IMR-90 (cell line): ENCODE measurements at regions not wholly inside any gene's neighbourhood (a gene's known extent, or its start where the extent isn't known, plus 50 kb on each side); places are given as distances from the start of the nearest gene placed in this dataset.

Source experiments
- ATAC-seq: fragments of 200-7000 bp; cut with Tn5 transposase; 2 replicates; pipeline ENCODE4 v1.9.1; 2020; ENCODE audit warnings: low read depth, mild to moderate bottlenecking, moderate library complexity
- BruUV-seq: library from RNA; stranded (reverse); fragments of 400-500 nt; replicated peaks from 2 replicates; lab custom pipeline; 2021; lab: Mats Ljungman, UMichigan
- CTCF ChIA-PET: fragments of 300-600 bp; formaldehyde crosslinking; extraction: SDS; loops from one replicate; lab custom pipeline; 2021; ENCODE audit warnings: antibody characterized with exemption; lab: Yijun Ruan, JAX
- POLR2A ChIA-PET: fragments of 300-600 bp; sonication (Branson Sonifier 250); formaldehyde crosslinking; loops from one replicate; lab custom pipeline; 2022; ENCODE audit warnings: antibody characterized with exemption; ENCODE audit not compliant: unreplicated experiment; lab: Charles Lee
- DNase-seq: peaks from one replicate; pipeline ENCODE4 v3.0.0; 2013
- H2AFZ ChIP-seq: replicated peaks from 2 replicates; pipeline ENCODE3; 2013; ENCODE audit warnings: low read length, mild to moderate bottlenecking; ENCODE audit not compliant: poor library complexity
- H2AK5ac ChIP-seq: 2 replicates; pipeline ENCODE4 v1.6.1; 2013; ENCODE audit warnings: low read depth, low read length, inconsistent platforms
- H2AK9ac ChIP-seq: replicated peaks from 2 replicates; pipeline ENCODE3; 2013; ENCODE audit warnings: mild to moderate bottlenecking, low read depth, low read length, moderate library complexity; ENCODE audit not compliant: poor library complexity
- H2BK120ac ChIP-seq: 2 replicates; pipeline ENCODE4 v1.6.1; 2013; ENCODE audit warnings: low read depth, low read length, inconsistent platforms
- H2BK15ac ChIP-seq: 3 replicates; pipeline ENCODE4 v1.6.1; 2013; ENCODE audit warnings: low read depth, low read length, inconsistent platforms
- H2BK20ac ChIP-seq: 2 replicates; pipeline ENCODE4 v1.6.1; 2013; ENCODE audit warnings: low read depth, mild to moderate bottlenecking, inconsistent platforms, low read length, moderate library complexity
- H2BK5ac ChIP-seq: 2 replicates; pipeline ENCODE4 v1.6.1; 2013; ENCODE audit warnings: mild to moderate bottlenecking, low read depth, low read length, inconsistent platforms; ENCODE audit not compliant: poor library complexity, severe bottlenecking
- H3K14ac ChIP-seq: replicated peaks from 2 replicates; pipeline ENCODE4 v1.6.1; 2013; ENCODE audit warnings: low read depth, low read length, inconsistent platforms
- H3K18ac ChIP-seq: 2 replicates; pipeline ENCODE4 v1.6.1; 2013; ENCODE audit warnings: low read depth, low read length, control low read depth
- H3K23ac ChIP-seq: 2 replicates; pipeline ENCODE4 v1.6.1; 2013; ENCODE audit warnings: low read depth, low read length, inconsistent platforms
- H3K27ac ChIP-seq: 2 replicates; pipeline ENCODE4 v1.5.1; 2013; ENCODE audit warnings: mild to moderate bottlenecking, control low read depth, low read length; ENCODE audit not compliant: insufficient read depth
- H3K27me3 ChIP-seq: 2 replicates; pipeline ENCODE4 v1.6.1; 2013; ENCODE audit warnings: low read length; ENCODE audit not compliant: control insufficient read depth, insufficient read depth
- H3K36me3 ChIP-seq: 2 replicates; pipeline ENCODE4 v1.6.1; 2013; ENCODE audit warnings: low read length, mixed read lengths; ENCODE audit not compliant: control insufficient read depth, insufficient read depth
- H3K4ac ChIP-seq: 2 replicates; pipeline ENCODE4 v1.6.1; 2013; ENCODE audit warnings: low read depth, low read length, inconsistent platforms
- H3K4me1 ChIP-seq: 2 replicates; pipeline ENCODE4 v1.6.1; 2013; ENCODE audit warnings: low read length, mixed read lengths; ENCODE audit not compliant: control insufficient read depth, insufficient read depth
- H3K4me2 ChIP-seq: 2 replicates; pipeline ENCODE4 v1.6.1; 2013; ENCODE audit warnings: low read depth, mild to moderate bottlenecking, control low read depth, low read length, moderate library complexity
- H3K4me3 ChIP-seq: 2 replicates; pipeline ENCODE4 v1.5.1; 2013; ENCODE audit warnings: low read depth, mild to moderate bottlenecking, control low read depth, low read length, moderate library complexity; ENCODE audit not compliant: insufficient read depth
- H3K56ac ChIP-seq: 2 replicates; pipeline ENCODE4 v1.6.1; 2013; ENCODE audit warnings: low read length, inconsistent platforms; ENCODE audit not compliant: insufficient read depth; ENCODE audit errors: extremely low read depth
- H3K79me1 ChIP-seq, 2 experiments: 2 replicates each; pipeline ENCODE4 v1.6.1; 2013; ENCODE audit warnings: low read length in 2 of 2, inconsistent platforms in 1 of 2, low read depth in 1 of 2
- H3K9ac ChIP-seq: 2 replicates; pipeline ENCODE4 v1.6.1; 2013; ENCODE audit warnings: low read depth, low read length, control low read depth
- H3K9me1 ChIP-seq: 2 replicates; pipeline ENCODE4 v1.6.1; 2013; ENCODE audit warnings: low read length, inconsistent platforms; ENCODE audit not compliant: insufficient read depth
- H3K9me3 ChIP-seq: 2 replicates; pipeline ENCODE4 v1.6.1; 2013; ENCODE audit warnings: low read length; ENCODE audit not compliant: control insufficient read depth, insufficient read depth
- H4K20me1 ChIP-seq: 2 replicates; pipeline ENCODE4 v1.6.1; 2013; ENCODE audit warnings: low read length, inconsistent platforms; ENCODE audit not compliant: insufficient read depth
- H4K5ac ChIP-seq: 2 replicates; pipeline ENCODE4 v1.6.1; 2013; ENCODE audit warnings: mild to moderate bottlenecking, low read depth, low read length, control low read depth
- H4K8ac ChIP-seq, 2 experiments: 2 replicates each; pipeline ENCODE4 v1.6.1; 2013; ENCODE audit warnings: low read depth in 2 of 2, low read length in 2 of 2, control low read depth in 1 of 2, inconsistent platforms in 1 of 2
- H4K91ac ChIP-seq: 2 replicates; pipeline ENCODE4 v1.6.1; 2013; ENCODE audit warnings: low read depth, low read length, inconsistent platforms; ENCODE audit not compliant: insufficient read depth
- CEBPB ChIP-seq: IDR thresholded peaks from 2 replicates; pipeline ENCODE4 v1.6.1; 2012; ENCODE audit warnings: low read depth, low read length, improper control_type of control experiment
- FOS ChIP-seq: fragments of 150-350 bp; IDR thresholded peaks from 2 replicates; pipeline ENCODE4 v1.6.1; 2016; ENCODE audit warnings: low read depth, low read length
- MAZ ChIP-seq: IDR thresholded peaks from 2 replicates; pipeline ENCODE4 v1.6.1; 2012; ENCODE audit warnings: low read depth, mild to moderate bottlenecking, low read length, improper control_type of control experiment, moderate library complexity, borderline replicate concordance
- MXI1 ChIP-seq: IDR thresholded peaks from 2 replicates; pipeline ENCODE4 v1.6.1; 2012; ENCODE audit warnings: low read depth, mild to moderate bottlenecking, low read length, moderate library complexity, borderline replicate concordance
- NFE2L2 ChIP-seq: fragments of 150-350 bp; IDR thresholded peaks from 2 replicates; pipeline ENCODE4 v1.6.1; 2016; ENCODE audit warnings: low read depth, mild to moderate bottlenecking, low read length
- RAD21 ChIP-seq: IDR thresholded peaks from 2 replicates; pipeline ENCODE4 v1.6.1; 2012; ENCODE audit warnings: low read length, improper control_type of control experiment
- SMC3 ChIP-seq: fragments of 150-350 bp; IDR thresholded peaks from 2 replicates; pipeline ENCODE4 v1.6.1; 2016; ENCODE audit warnings: low read depth, mild to moderate bottlenecking, antibody characterized with exemption, low read length, moderate library complexity
- WGBS, 2 experiments: methylation state at CpG; one replicate each; pipeline versions ENCODE4 v1.1.5 to v1.1.7; 2013; ENCODE audit warnings: missing lambda C conversion rate in 2 of 2; ENCODE audit not compliant: insufficient read length in 1 of 2; ENCODE audit errors: extremely low coverage in 2 of 2; 5-methylcytosine and 5-hydroxymethylcytosine counted together
- dilution Hi-C: fragments of 300-500 bp; cut with HindIII; formaldehyde crosslinking; loops from one replicate; pipeline ENCODE4 v1.14.3; 2018; ENCODE audit warnings: low sequenced_read_pairs; ENCODE audit not compliant: unreplicated experiment
- in situ Hi-C: fragments of 300-500 bp; cut with MboI; formaldehyde crosslinking; loops from 3 replicates; pipeline ENCODE4 v1.14.3; 2019; ENCODE audit warnings: low sequenced_read_pairs, inconsistent platforms, mixed read lengths
- intact Hi-C: fragments of 100-400 bp; cut with micrococcal nuclease; formaldehyde crosslinking; loops from 2 replicates; pipeline ENCODE4 v1.10.0; 2022
- TF ChIP-seq, protein P1 (sequence below): conservative IDR thresholded peaks from 2 replicates; pipeline ENCODE4 v1.5.1; 2012; ENCODE audit warnings: mild to moderate bottlenecking, low read depth, low read length, improper control_type of control experiment

DNA sequence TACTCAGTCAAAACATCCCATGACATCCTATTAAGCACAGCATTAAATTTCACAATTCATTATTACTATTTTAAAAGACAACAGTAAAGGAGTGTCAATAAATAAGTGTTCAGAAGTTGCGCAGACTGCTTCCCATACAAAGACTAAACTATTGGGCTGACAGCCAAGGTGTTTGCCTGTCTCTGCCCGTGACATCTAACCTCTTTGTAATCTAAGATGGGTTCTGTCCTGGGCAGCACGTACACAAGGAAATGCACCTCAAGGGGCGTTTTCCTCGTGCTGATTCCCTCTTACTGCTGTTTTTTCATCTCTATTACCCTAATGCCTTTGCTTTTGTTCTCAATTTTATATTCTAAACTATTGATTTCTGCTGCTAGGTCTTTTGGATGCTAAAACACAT, 216.3 kb downstream of the NHLRC3 start:
- no peaks in the 10 kb centered on the region for H3K9me3 ChIP-seq
- H3K14ac ChIP-seq = no peak overlapping the region
- no peak overlapping the region for H2AK9ac ChIP-seq
- no peak overlapping the region for H2BK5ac ChIP-seq
- no peak for ATAC-seq
- no peak overlapping the region for H3K18ac ChIP-seq
- dilution Hi-C loops = no loop called here
- H3K4me3 ChIP-seq = no peak overlapping the region
- no peaks in the 10 kb centered on the region for H3K9me1 ChIP-seq
- no peaks in the 10 kb centered on the region for H3K36me3 ChIP-seq
- no peak overlapping the region for H3K4ac ChIP-seq
- intact Hi-C loops = no loop called here
- peaks cover 2% of the 10 kb centered on the region; the same call in 1 of the 2 replicates for H3K27me3 ChIP-seq
- no peak overlapping the region for H3K56ac ChIP-seq
- no peak for DNase-seq
- H4K20me1 ChIP-seq = no peaks in the 10 kb centered on the region
- POLR2A ChIA-PET = no interaction called here
- H3K79me1 ChIP-seq = no peaks in the 10 kb centered on the region
- H4K91ac ChIP-seq = no peak overlapping the region
- no peak overlapping the region for H3K9ac ChIP-seq
- H3K4me1 ChIP-seq = peaks cover 4% of the 10 kb centered on the region
- in situ Hi-C loops = no loop called here
- H4K8ac ChIP-seq = no peak overlapping the region
- H4K5ac ChIP-seq = no peak overlapping the region
- H3K27ac ChIP-seq = no peak overlapping the region
- TF ChIP-seq SMC3 (no peak), CEBPB (no peak), MAZ (no peak), RAD21 (no peak), FOS (no peak), NFE2L2 (no peak), MXI1 (no peak)
- TF ChIP-seq, protein P1, sequence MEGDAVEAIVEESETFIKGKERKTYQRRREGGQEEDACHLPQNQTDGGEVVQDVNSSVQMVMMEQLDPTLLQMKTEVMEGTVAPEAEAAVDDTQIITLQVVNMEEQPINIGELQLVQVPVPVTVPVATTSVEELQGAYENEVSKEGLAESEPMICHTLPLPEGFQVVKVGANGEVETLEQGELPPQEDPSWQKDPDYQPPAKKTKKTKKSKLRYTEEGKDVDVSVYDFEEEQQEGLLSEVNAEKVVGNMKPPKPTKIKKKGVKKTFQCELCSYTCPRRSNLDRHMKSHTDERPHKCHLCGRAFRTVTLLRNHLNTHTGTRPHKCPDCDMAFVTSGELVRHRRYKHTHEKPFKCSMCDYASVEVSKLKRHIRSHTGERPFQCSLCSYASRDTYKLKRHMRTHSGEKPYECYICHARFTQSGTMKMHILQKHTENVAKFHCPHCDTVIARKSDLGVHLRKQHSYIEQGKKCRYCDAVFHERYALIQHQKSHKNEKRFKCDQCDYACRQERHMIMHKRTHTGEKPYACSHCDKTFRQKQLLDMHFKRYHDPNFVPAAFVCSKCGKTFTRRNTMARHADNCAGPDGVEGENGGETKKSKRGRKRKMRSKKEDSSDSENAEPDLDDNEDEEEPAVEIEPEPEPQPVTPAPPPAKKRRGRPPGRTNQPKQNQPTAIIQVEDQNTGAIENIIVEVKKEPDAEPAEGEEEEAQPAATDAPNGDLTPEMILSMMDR = no peak
- no peak overlapping the region for H3K4me2 ChIP-seq
- no CpG with 5 or more reads among the region's 5 CpGs for WGBS, 2 experiments
- no peak overlapping the region for H2AFZ ChIP-seq
- no peak overlapping the region for H3K23ac ChIP-seq
- CTCF ChIA-PET = no interaction called here
- H2BK15ac ChIP-seq = no peak overlapping the region
- BruUV-seq = no TSS peak
- no peak overlapping the region for H2BK120ac ChIP-seq
- no peak overlapping the region for H2AK5ac ChIP-seq
- no peak overlapping the region for H2BK20ac ChIP-seq
